B cell (primary cell): ENCODE measurements at regions not wholly inside any gene's neighbourhood (a gene's known extent, or its start where the extent isn't known, plus 50 kb on each side); places are given as distances from the start of the nearest gene placed in this dataset.

Experiments
- ATAC-seq: fragments of 200-7000 bp; cut with Tn5 transposase; one replicate; pipeline ENCODE4 v1.10.0; 2021; ENCODE audit warnings: low read depth, mild to moderate bottlenecking, moderate number of reproducible peaks, moderate library complexity
- CTCF ChIA-PET: fragments of 350-600 bp; sonication (Branson Sonifier 250); formaldehyde crosslinking; loops from one replicate; lab custom pipeline; 2021; ENCODE audit warnings: antibody characterized with exemption, inconsistent platforms; lab: Charles Lee
- POLR2A ChIA-PET: fragments of 350-600 bp; sonication (Branson Sonifier 250); formaldehyde crosslinking; loops from one replicate; lab custom pipeline; 2021; ENCODE audit warnings: antibody characterized with exemption; lab: Charles Lee
- DNase-seq: peaks from one replicate; pipeline ENCODE4 v3.0.0; 2013
- H2AFZ ChIP-seq: 2 replicates; pipeline ENCODE4 v1.6.1; 2012; ENCODE audit warnings: mild to moderate bottlenecking, low read depth, low read length; ENCODE audit not compliant: insufficient read depth, poor library complexity, severe bottlenecking
- H3K27ac ChIP-seq, 2 donors: 1 replicate in 1 of 2; 2 replicates in 1 of 2; pipeline ENCODE4 v1.5.1; 2012 to 2013; ENCODE audit warnings: low read length in 2 of 2, mild to moderate bottlenecking in 2 of 2, moderate library complexity in 1 of 2
- H3K27me3 ChIP-seq, 4 experiments: fragments of 200-600 bp in 1 of 4; sonication (generic) in 1 of 4; replicated peaks in 1 of 4; 1 replicate in 2 of 4; 2 replicates in 2 of 4; pipeline versions ENCODE4 v1.6.1 to v1.7.0; 2013 to 2016; ENCODE audit warnings: low read length in 3 of 4, mild to moderate bottlenecking in 2 of 4, mixed read lengths in 1 of 4, moderate library complexity in 1 of 4; ENCODE audit not compliant: insufficient read depth in 4 of 4, control insufficient read depth in 3 of 4; ENCODE audit errors: control extremely low read depth in 1 of 4
- H3K36me3 ChIP-seq, 2 experiments: replicated peaks in 1 of 2; 1 replicate in 1 of 2; 2 replicates in 1 of 2; pipeline versions ENCODE4 v1.6.1 to v1.7.1; 2013; ENCODE audit warnings: low read length in 1 of 2; ENCODE audit not compliant: insufficient read depth in 2 of 2, control insufficient read depth in 1 of 2; ENCODE audit errors: control extremely low read depth in 1 of 2, extremely low read depth in 1 of 2
- H3K4me1 ChIP-seq, 2 donors: fragments of 200-600 bp in 1 of 2; sonication (generic) in 1 of 2; 1 replicate in 1 of 2; 2 replicates in 1 of 2; pipeline versions ENCODE4 v1.5.1 to v1.6.1; 2013 to 2017; ENCODE audit warnings: low read length in 2 of 2; ENCODE audit not compliant: control insufficient read depth in 2 of 2, insufficient read depth in 2 of 2
- H3K4me2 ChIP-seq: replicated peaks from 2 replicates; pipeline ENCODE3; 2012; ENCODE audit warnings: mild to moderate bottlenecking, low read depth, low read length; ENCODE audit not compliant: poor library complexity, severe bottlenecking
- H3K4me3 ChIP-seq, 5 experiments: fragments of 200-600 bp in 1 of 5; sonication (generic) in 1 of 5; 1 replicate in 3 of 5; 2 replicates in 2 of 5; pipeline versions ENCODE4 v1.5.1 to v1.7.0; 2011 to 2016; ENCODE audit warnings: low read length in 4 of 5, mild to moderate bottlenecking in 4 of 5, low read depth in 2 of 5, control low read depth in 1 of 5, moderate library complexity in 1 of 5; ENCODE audit not compliant: insufficient read depth in 1 of 5; ENCODE audit errors: control extremely low read depth in 1 of 5, extremely low read depth in 1 of 5
- H3K79me2 ChIP-seq: fragments of 200-600 bp; sonication (generic); one replicate; pipeline ENCODE4 v1.6.0; 2016; ENCODE audit warnings: low read length; ENCODE audit not compliant: control insufficient read depth, insufficient read depth
- H3K9ac ChIP-seq: fragments of 200-600 bp; sonication (generic); 2 replicates; pipeline ENCODE4 v1.6.1; 2017; ENCODE audit warnings: mild to moderate bottlenecking, low read length, moderate library complexity
- H3K9me3 ChIP-seq, 3 donors: one replicate each; pipeline versions ENCODE4 v1.6.1 to v1.7.1; 2013; ENCODE audit warnings: low read length in 2 of 3; ENCODE audit not compliant: control insufficient read depth in 2 of 3, insufficient read depth in 1 of 3; ENCODE audit errors: control extremely low read depth in 1 of 3
- H4K20me1 ChIP-seq: 2 replicates; pipeline ENCODE4 v1.6.0; 2012; ENCODE audit warnings: mild to moderate bottlenecking, low read length; ENCODE audit not compliant: insufficient read depth, control insufficient read depth, poor library complexity, severe bottlenecking
- H3K27ac Mint-ChIP-seq: one replicate; pipeline ENCODE4 v1.8.0; 2021; ENCODE audit warnings: mixed read lengths
- H3K27me3 Mint-ChIP-seq: one replicate; pipeline ENCODE4 v1.8.0; 2021; ENCODE audit warnings: mixed read lengths
- H3K4me1 Mint-ChIP-seq: one replicate; pipeline ENCODE4 v1.8.0; 2021; ENCODE audit warnings: mixed read lengths
- H3K4me3 Mint-ChIP-seq: one replicate; pipeline ENCODE4 v1.8.0; 2021; ENCODE audit warnings: mixed read lengths
- H3K9me3 Mint-ChIP-seq: one replicate; pipeline ENCODE4 v1.8.0; 2022; ENCODE audit warnings: mixed read lengths; ENCODE audit not compliant: insufficient read depth
- CTCF ChIP-seq: fragments of 200-600 bp; IDR thresholded peaks from one replicate; pipeline ENCODE4 v1.8.0; 2022; ENCODE audit warnings: antibody characterized with exemption, mild to moderate bottlenecking
- EZH2 ChIP-seq: IDR thresholded peaks from 2 replicates; pipeline ENCODE4 v1.6.1; 2012; ENCODE audit warnings: borderline replicate concordance, low read depth, mild to moderate bottlenecking, moderate library complexity, low read length; ENCODE audit not compliant: insufficient read depth, poor library complexity, severe bottlenecking
- WGBS: methylation state at CpG from one replicate; pipeline ENCODE4 v1.1.5; 2013; ENCODE audit warnings: missing lambda C conversion rate; ENCODE audit not compliant: insufficient coverage; 5-methylcytosine and 5-hydroxymethylcytosine counted together
- intact Hi-C: fragments of 100-400 bp; cut with micrococcal nuclease; formaldehyde crosslinking; loops from one replicate; pipeline ENCODE4 v1.10.0; 2022

- no peak for TF ChIP-seq EZH2
- no peak for TF ChIP-seq CTCF
- Histone ChIP-seq H3K79me2 (no peaks in the 10 kb centered on the region), H3K9me3 (peaks cover 0 to 1% (median 0%) of the 10 kb centered on the region in 3 donors), H3K4me2 (no peak overlapping the region), H3K27me3 (no peaks in the 10 kb centered on the region), H3K4me1 (no peaks in the 10 kb centered on the region), H3K9ac (no peak overlapping the region), H4K20me1 (no peaks in the 10 kb centered on the region), H2AFZ (no peak overlapping the region), H3K36me3 (no peaks in the 10 kb centered on the region), H3K27ac (no peak overlapping the region), H3K4me3 (no peak overlapping the region)
- Mint-ChIP-seq H3K9me3 (no peaks in the 10 kb centered on the region), H3K27me3 (no peaks in the 10 kb centered on the region), H3K27ac (no peak overlapping the region), H3K4me3 (no peak overlapping the region), H3K4me1 (no peaks in the 10 kb centered on the region)
- intact Hi-C loops, result no loop called here
- DNase-seq, result no peak
- ATAC-seq, result no peak
- CTCF ChIA-PET, result no interaction called here
- POLR2A ChIA-PET, result no interaction called here
- no CpG with 5 or more reads among the region's 2 CpGs for WGBS
These were observed 992.8 kb upstream of the ADGRL2 start for GRCh38 chr1:80807981-80808380.

GRCh38 chr1:80806431-80806830 lies 994.3 kb upstream of the ADGRL2 start:
- no peaks in the 10 kb centered on the region for H3K9me3 Mint-ChIP-seq
- Histone ChIP-seq H3K36me3 (no peaks in the 10 kb centered on the region), H2AFZ (no peak overlapping the region), H3K79me2 (no peaks in the 10 kb centered on the region), H3K4me3 (no peak overlapping the region), H4K20me1 (no peaks in the 10 kb centered on the region), H3K27ac (no peak overlapping the region), H3K9ac (no peak overlapping the region), H3K4me2 (no peak overlapping the region), H3K4me1 (no peaks in the 10 kb centered on the region), H3K9me3 (no peaks in the 10 kb centered on the region), H3K27me3 (no peaks in the 10 kb centered on the region)
- no peaks in the 10 kb centered on the region for H3K4me1 Mint-ChIP-seq
- H3K4me3 Mint-ChIP-seq, result no peak overlapping the region
- WGBS, result no CpG with 5 or more reads among the region's 2 CpGs
- no peaks in the 10 kb centered on the region for H3K27me3 Mint-ChIP-seq
- TF ChIP-seq CTCF (no peak), EZH2 (no peak)
- no peak overlapping the region for H3K27ac Mint-ChIP-seq
- no peak for DNase-seq
- POLR2A ChIA-PET, result no interaction called here
- no peak for ATAC-seq
- CTCF ChIA-PET, result no interaction called here
- intact Hi-C loops, result no loop called here
